Hypothalamus (tissue), 51 donors: ENCODE measurements at regions not wholly inside any gene's neighbourhood (a gene's known extent, or its start where the extent isn't known, plus 50 kb on each side); places are given as distances from the start of the nearest gene placed in this dataset.
"Not testable (repeated sequence)": the region's sequence is repeated elsewhere in the genome, so short reads cannot be mapped to it uniquely, and the experiment has no call there.

Source experiments
- DNase-seq, 51 donors: peaks; one replicate each; lab custom pipeline; 2025; lab: John Stamatoyannopoulos, UW

DNA sequence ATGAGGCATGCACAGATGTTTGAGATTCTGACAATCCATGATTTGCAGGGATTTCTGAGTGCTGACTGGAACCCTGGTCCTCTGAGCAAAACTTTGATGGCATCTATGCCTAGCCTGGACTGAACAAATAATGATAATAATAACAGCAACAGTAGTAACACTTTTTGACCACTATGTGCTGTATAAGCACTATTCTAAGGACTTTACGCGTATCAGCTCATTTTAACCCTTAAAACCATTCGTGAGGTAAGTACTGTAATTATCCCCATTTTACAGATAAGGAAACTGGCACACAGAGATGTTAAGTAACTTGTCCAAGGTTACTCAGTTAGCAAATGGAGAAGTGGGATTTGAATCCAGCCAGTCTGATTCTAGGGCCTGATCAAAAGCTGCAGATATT lies 168.4 kb downstream of the C11orf91 start:
- no peak for DNase-seq

GRCh38 chr11:33531743-33532181 lies 168.9 kb downstream of the C11orf91 start:
- DNase-seq = no peak

- DNase-seq = no peak
Observed at GRCh38 chr11:33530815-33531214, 169.8 kb downstream of the C11orf91 start.

DNA sequence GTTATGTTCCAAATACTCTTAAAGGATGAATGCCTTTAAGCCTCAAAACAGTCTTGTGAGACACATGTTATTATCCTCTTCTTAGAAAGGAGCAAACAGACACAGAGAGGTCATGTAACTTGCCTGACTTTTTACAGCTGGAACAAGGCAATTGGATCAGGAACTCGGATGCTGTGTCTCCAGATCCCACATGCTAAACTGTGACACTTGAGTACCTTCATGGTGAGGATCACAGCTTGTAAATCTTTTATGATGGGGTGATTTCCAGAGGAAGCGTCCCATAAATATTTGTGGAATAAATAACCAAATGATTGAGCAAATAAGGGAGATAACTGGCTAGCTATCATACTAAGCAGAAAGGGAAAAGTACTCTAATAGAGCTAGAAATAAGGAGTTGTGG lies 171.2 kb downstream of the C11orf91 start:
- no peak for DNase-seq

DNA sequence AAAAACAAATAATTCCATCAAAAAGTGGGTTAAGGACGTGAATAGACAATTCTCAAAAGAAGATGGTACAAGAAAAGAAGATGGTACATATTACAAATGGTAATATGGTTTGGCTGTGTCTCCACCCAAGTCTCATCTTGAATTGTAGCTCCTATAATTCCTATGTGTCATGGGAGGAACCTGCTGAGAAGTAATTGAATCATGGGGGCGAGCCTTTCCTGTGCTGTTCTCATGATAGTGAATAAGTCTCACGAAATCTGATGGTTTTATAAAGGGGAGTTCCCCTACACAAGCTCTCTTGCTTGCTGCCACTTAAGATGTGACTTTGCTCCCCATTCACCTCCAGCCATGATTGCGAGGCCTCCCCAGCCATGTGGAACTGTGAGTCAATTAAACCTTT lies 172.9 kb downstream of the C11orf91 start:
- not testable (repeated sequence) for DNase-seq

DNA sequence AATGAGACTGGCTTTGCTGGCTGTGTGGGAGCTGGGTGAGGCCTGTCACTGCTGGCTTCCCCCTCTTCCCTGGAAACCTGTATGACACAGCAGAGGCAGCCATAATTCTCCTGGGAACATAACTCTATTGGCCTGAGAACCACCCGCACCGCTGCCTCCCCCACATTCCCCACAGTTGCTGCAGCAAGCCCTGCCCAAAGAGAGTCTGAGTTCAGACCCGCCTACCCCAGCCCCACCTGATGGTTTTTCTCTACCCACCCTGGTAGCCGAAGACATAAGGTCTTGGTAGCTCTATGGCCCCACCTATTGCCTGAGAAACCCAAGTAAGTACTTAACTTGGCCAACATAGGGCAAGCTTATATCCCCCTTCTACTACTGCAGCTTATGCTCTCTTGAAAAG lies 174.8 kb downstream of the C11orf91 start:
- no peak for DNase-seq

DNA sequence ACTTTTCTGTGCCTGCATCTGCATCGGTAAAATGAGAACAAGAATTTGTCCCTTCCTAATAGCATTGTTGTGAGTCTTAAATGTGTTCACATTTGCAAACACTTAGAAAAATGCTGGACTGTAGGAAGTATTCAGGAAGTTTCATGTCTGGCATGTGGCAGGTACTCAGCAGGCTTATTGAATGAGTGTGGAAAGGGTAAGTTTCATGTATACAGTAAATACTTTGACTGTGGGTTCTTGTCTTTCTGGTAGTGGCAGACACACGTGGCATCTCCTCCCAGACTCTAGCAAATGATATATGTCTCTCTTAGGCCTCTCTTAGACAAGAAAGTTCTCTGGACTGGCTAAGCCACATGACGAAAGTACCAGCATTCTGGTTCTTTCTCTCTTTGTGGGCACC lies 179.2 kb downstream of the C11orf91 start:
- no peak for DNase-seq

DNA sequence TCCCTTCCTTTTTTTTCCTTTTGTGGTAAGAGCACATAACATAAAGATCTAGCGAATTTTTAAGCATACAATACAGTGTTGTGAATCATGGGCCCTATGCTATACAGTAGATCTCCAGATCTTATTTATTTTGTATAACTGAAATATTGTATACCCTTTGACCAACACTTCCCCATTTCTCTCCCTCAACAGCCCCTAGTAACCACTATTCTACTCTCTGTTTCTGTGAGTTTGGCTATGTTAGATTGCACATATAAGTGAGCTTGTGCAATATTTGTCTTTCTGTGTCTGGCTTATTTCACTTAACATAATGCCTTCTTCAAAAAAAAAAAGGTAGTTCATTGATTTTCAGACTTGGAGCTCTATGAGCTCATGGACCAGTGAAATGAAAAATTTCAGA lies 180.5 kb downstream of the C11orf91 start:
- no peak for DNase-seq

GRCh38 chr11:33515347-33515746 lies 185.3 kb downstream of the C11orf91 start:
- DNase-seq = peak in 1 of 51 donors; percentile 47

GRCh38 chr11:33514079-33514925 lies 186.3 kb downstream of the C11orf91 start:
- no peak for DNase-seq

GRCh38 chr11:33509632-33510031 lies 191.0 kb downstream of the C11orf91 start:
- DNase-seq = no peak

GRCh38 chr11:33507967-33508366 lies 192.7 kb downstream of the C11orf91 start:
- DNase-seq = no peak

DNA sequence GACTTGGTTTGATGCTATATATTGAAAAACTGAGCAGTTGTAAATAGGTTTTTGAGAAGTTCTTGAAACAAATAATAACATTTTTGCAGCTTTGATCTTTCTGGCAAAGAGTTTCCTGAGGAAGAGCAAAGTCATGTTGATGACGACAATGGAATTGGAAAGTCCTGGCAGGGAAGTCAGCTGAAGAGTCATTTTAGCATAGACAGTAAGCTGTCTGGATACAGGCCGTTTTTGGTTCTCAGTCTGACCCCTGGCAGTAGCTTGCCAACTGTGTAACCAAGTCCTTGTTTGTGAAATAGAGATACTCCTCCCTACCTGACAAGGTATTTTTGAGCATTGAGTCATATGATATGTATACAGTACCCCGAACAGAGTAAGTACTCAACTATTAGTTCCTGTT lies 193.3 kb downstream of the C11orf91 start:
- DNase-seq = no peak

- no peak for DNase-seq
Observed at GRCh38 chr11:33505093-33505492, 195.5 kb downstream of the C11orf91 start.

DNA sequence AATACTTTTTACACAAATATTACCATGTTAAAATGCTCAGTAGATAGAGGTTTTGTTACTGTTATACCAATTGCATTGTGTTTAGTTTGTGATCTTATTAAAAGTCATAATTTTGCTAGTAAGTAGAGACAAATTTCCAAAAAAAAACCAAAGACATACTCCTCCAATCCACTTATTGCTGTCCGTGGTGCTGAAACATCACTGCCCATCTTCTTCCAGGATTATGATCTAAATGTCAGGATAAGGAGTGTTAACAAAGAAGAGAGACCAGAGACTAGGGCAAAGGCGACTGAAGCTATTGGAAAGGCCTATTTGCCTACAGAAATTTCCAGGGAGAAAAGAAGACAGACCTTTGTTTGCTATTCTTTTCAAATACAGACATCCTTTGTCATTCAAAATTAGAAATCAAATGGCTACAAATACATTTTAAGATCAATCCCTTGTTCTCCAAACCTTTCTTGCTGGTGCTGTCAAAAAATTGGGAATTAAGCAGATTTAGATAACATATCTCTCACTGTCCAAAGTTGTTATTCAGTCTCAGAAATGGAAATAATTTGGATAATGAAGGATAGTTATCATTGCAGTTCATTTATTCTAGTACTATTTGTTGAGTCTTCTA lies 199.7 kb downstream of the C11orf91 start:
- no peak for DNase-seq

- DNase-seq = no peak
Observed at GRCh38 chr11:33500332-33500731, 200.3 kb downstream of the C11orf91 start.

- peak in 1 of 51 donors; percentile 4 for DNase-seq
Observed at GRCh38 chr11:33492596-33492995, 208.0 kb downstream of the C11orf91 start.

GRCh38 chr11:33490842-33491370 lies 209.7 kb downstream of the C11orf91 start:
- DNase-seq = no peak

- DNase-seq = no peak
Observed at GRCh38 chr11:33488971-33489370, 211.7 kb downstream of the C11orf91 start.

DNA sequence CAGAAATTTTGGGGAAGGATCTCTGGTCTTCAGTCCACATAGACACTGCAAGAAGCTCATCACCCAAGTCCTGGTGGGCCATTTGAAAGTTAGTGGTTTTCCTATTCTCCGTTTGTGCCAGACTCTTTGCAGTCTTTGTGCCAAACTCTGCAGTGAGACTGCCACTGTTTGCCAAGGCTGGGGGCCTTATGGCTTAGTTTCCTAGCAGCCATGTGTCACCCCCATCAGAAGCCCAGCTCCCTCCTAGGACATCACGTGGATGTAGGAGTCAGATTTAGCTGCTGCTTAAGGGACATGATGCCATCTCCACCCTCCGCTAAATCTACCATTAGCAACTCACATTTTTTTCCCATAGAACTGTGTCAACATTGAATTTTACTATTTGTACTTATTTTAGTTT lies 220.0 kb downstream of the C11orf91 start:
- DNase-seq = peak in 3 of 51 donors; percentile 6 to 39 (median 21)

GRCh38 chr11:33479231-33479630 lies 221.4 kb downstream of the C11orf91 start:
- no peak for DNase-seq

DNA sequence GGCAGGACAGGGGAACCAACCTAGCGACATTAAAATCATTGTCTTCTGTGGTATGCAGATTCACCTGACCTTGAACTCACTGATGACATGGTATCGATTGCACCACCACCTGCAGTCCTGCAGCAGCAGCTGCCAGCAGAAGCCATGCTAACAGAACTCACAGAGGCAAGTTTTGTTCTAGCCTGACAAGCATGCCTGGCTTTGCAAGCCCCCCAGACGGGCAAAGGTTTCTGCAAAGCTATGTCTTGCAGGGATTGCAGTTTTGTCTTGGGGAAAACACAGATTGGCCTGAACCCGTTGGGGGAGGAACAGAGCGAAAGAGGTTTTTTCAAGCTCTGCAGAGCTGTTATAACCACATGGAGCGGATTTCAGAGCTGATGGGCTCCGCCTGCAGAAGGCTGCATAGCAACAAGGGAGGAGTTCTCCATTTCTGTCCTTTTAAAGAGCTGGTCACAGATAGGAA lies 221.0 kb downstream of the HIPK3 start:
- peak in 9 of 51 donors; percentile 2 to 30 (median 17) for DNase-seq
